Stimulated activated naive CD8-positive, alpha-beta T cell treated with anti-CD3 and anti-CD28 coated beads, Interleukin-15, Interleukin-2, amounts not matched to agents 100 ng/mL and 50 ng/mL, for 24 hours (primary cell): ENCODE measurements at regions not wholly inside any gene's neighbourhood (a gene's known extent, or its start where the extent isn't known, plus 50 kb on each side); places are given as distances from the start of the nearest gene placed in this dataset.

ENCODE experiments used
- H3K27ac Mint-ChIP-seq: one replicate; pipeline ENCODE4 v1.8.0; 2021; ENCODE audit warnings: mild to moderate bottlenecking, mixed read lengths
- H3K27me3 Mint-ChIP-seq: one replicate; pipeline ENCODE4 v1.8.0; 2021; ENCODE audit warnings: mixed read lengths
- H3K36me3 Mint-ChIP-seq: one replicate; pipeline ENCODE4 v1.8.0; 2021; ENCODE audit warnings: low read depth, mixed read lengths
- H3K4me1 Mint-ChIP-seq: one replicate; pipeline ENCODE4 v1.8.0; 2021; ENCODE audit warnings: low read depth, mixed read lengths
- H3K4me3 Mint-ChIP-seq: one replicate; pipeline ENCODE4 v1.8.0; 2021; ENCODE audit warnings: mild to moderate bottlenecking, mixed read lengths
- H3K9me3 Mint-ChIP-seq: one replicate; pipeline ENCODE4 v1.8.0; 2021; ENCODE audit warnings: mixed read lengths

GRCh38 chr4:181166742-181167399 lies 1076.3 kb upstream of the TENM3 start:
- H3K27ac Mint-ChIP-seq: no peak overlapping the region
- H3K36me3 Mint-ChIP-seq: no peaks in the 10 kb centered on the region
- no peaks in the 10 kb centered on the region for H3K4me1 Mint-ChIP-seq
- no peak overlapping the region for H3K4me3 Mint-ChIP-seq
- H3K27me3 Mint-ChIP-seq: no peaks in the 10 kb centered on the region
- no peaks in the 10 kb centered on the region for H3K9me3 Mint-ChIP-seq

DNA sequence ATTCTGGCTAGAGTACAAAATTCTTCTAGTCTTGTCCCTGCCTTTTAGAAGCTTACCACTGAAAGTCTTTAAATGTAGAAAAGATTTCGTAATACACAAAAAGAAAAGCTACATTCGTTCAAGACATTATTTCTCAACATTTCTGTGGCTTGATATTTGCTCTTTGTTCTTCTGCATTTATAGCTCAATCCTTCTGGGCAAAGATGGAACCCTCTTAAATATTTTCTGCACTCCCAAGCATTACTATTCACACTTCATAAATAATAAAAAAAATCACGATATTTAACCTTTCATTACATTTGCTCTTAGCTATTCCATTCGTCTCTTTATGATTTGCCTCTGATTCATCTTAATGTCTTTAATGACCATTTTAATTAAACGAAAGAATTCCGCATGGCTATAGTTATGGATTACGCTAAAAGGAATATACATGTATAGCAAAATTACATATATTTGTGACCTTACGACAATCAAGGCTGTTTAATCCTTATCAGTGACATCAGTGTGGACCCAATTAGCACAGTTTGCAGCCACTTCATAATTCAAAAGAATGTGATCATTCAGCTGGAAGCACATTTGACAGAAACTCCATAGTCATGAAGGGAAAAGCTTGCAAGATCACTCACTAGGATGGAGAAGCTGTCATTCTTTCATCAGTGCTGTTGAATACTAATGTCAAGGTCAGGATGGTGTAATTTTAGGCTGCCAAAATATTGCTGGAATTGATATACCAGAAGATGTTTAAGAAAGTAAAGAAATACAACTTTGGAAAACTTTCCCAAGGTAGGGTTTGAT lies 1075.0 kb upstream of the TENM3 start:
- Mint-ChIP-seq H3K4me1 (no peaks in the 10 kb centered on the region), H3K9me3 (no peaks in the 10 kb centered on the region), H3K27me3 (no peaks in the 10 kb centered on the region)

DNA sequence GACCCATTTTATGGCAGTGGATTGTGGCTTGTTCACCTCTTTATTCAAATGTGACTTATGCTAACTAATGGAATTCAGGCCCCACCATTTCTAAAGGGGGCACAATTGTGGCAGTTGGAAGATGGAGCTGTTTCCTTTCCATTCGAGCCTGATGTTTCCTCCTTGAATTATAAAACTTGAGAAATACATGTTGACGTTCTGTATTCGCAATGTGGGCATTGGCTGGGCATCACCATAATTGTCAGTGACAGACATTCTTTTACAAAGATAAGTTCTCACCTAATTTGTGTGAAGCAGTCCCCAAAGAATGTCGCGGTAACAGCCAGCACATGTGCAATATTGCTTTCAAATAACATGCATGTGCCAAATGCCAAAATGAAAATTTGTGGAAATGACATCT lies 1070.2 kb upstream of the TENM3 start:
- no peaks in the 10 kb centered on the region for H3K36me3 Mint-ChIP-seq
- no peaks in the 10 kb centered on the region for H3K9me3 Mint-ChIP-seq
- H3K27me3 Mint-ChIP-seq: no peaks in the 10 kb centered on the region
- no peaks in the 10 kb centered on the region for H3K4me1 Mint-ChIP-seq
- H3K4me3 Mint-ChIP-seq: no peak overlapping the region
- H3K27ac Mint-ChIP-seq: no peak overlapping the region

More for the DNA sequence above, 1075.0 kb upstream of the TENM3 start:
- H3K27ac Mint-ChIP-seq: no peak overlapping the region
- no peak overlapping the region for H3K4me3 Mint-ChIP-seq
- H3K36me3 Mint-ChIP-seq: no peaks in the 10 kb centered on the region

- Mint-ChIP-seq H3K36me3 (no peaks in the 10 kb centered on the region), H3K27ac (no peak overlapping the region), H3K27me3 (no peaks in the 10 kb centered on the region), H3K4me1 (no peaks in the 10 kb centered on the region), H3K4me3 (no peak overlapping the region), H3K9me3 (no peaks in the 10 kb centered on the region)
Observed at GRCh38 chr4:181176306-181176705, 1066.9 kb upstream of the TENM3 start.

- Mint-ChIP-seq H3K4me3 (no peak overlapping the region), H3K27me3 (no peaks in the 10 kb centered on the region), H3K4me1 (no peaks in the 10 kb centered on the region), H3K9me3 (peaks cover 12% of the 10 kb centered on the region), H3K27ac (no peak overlapping the region), H3K36me3 (no peaks in the 10 kb centered on the region)
Observed at GRCh38 chr4:181181331-181181730, 1061.9 kb upstream of the TENM3 start.

DNA sequence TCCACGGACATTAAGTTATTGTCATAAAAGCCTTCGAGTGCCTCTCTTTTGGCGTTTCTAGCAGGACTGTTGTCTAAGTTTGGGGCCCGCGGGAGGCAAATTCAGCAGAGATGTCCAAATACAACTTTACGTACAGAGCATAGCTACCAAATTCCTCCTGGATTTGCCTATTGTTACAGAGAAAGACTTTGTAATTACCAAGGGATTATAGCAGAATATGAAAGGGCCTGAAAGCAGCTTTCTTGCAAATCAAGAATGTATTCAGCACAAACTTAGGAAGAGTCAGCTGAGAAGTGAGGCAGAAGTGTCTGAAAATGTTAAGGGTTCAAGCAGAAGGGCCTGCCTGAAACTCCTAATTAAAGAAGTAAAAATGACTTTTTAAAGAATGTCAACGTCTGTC lies 1053.5 kb upstream of the TENM3 start:
- Mint-ChIP-seq H3K4me1 (no peaks in the 10 kb centered on the region), H3K4me3 (no peak overlapping the region), H3K27ac (no peak overlapping the region), H3K27me3 (no peaks in the 10 kb centered on the region), H3K36me3 (no peaks in the 10 kb centered on the region), H3K9me3 (peaks cover 6% of the 10 kb centered on the region)

- Mint-ChIP-seq H3K9me3 (no peaks in the 10 kb centered on the region), H3K4me1 (no peaks in the 10 kb centered on the region), H3K27ac (no peak overlapping the region), H3K27me3 (no peaks in the 10 kb centered on the region), H3K4me3 (no peak overlapping the region), H3K36me3 (no peaks in the 10 kb centered on the region)
Observed at GRCh38 chr4:181193131-181193930, 1049.9 kb upstream of the TENM3 start.

- no peak overlapping the region for H3K4me3 Mint-ChIP-seq
- H3K4me1 Mint-ChIP-seq: no peaks in the 10 kb centered on the region
- H3K36me3 Mint-ChIP-seq: no peaks in the 10 kb centered on the region
- no peaks in the 10 kb centered on the region for H3K9me3 Mint-ChIP-seq
- H3K27me3 Mint-ChIP-seq: no peaks in the 10 kb centered on the region
- H3K27ac Mint-ChIP-seq: no peak overlapping the region
Observed at GRCh38 chr4:181194096-181194495, 1049.1 kb upstream of the TENM3 start.

GRCh38 chr4:181200076-181200475 lies 1043.1 kb upstream of the TENM3 start:
- H3K27me3 Mint-ChIP-seq: no peaks in the 10 kb centered on the region
- H3K9me3 Mint-ChIP-seq: no peaks in the 10 kb centered on the region
- H3K36me3 Mint-ChIP-seq: no peaks in the 10 kb centered on the region
- H3K27ac Mint-ChIP-seq: no peak overlapping the region
- no peaks in the 10 kb centered on the region for H3K4me1 Mint-ChIP-seq
- no peak overlapping the region for H3K4me3 Mint-ChIP-seq

DNA sequence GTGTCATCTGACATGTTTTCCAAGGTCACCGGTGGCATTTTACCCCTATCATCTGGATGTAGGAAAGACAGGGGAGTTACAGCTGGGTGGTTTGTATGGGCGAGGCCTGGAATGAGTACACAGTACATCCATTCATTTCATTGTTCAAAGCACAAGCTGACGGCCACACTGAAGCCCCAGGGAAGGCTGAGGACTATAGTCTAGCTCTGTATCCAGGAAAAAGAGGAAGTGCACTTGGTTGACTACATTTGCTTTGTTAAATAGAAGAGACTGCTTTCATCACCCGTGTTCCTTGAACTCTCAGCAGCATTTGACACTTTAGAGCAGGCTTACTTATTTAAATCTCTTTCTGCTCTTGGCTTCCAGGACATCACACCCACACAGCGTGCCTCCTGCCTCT lies 1041.0 kb upstream of the TENM3 start:
- Mint-ChIP-seq H3K27me3 (no peaks in the 10 kb centered on the region), H3K4me1 (no peaks in the 10 kb centered on the region), H3K9me3 (peaks cover 7% of the 10 kb centered on the region), H3K27ac (no peak overlapping the region), H3K4me3 (no peak overlapping the region), H3K36me3 (no peaks in the 10 kb centered on the region)

DNA sequence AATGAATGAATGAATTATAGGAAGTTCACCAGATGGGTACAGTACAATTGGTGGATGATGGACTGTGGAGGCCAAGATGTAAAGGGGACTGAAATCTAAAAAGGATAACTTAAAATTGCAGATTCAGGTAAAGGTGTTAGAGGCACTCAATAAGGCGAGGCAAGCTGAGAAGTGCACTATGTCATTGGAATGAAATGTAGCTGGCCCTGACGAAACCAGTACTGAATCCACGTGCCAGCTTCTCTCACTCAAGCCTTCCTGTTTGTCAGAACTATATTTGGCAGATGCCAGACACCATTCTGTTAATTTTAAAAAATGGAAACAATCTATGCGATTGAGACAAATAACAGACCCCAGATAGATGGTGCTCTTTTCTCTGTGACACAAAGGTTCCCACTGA lies 1039.1 kb upstream of the TENM3 start:
- Mint-ChIP-seq H3K27ac (no peak overlapping the region), H3K27me3 (no peaks in the 10 kb centered on the region), H3K9me3 (peaks cover 14% of the 10 kb centered on the region), H3K4me1 (no peaks in the 10 kb centered on the region), H3K4me3 (no peak overlapping the region), H3K36me3 (no peaks in the 10 kb centered on the region)

GRCh38 chr4:181213551-181213950 lies 1029.7 kb upstream of the TENM3 start:
- H3K27ac Mint-ChIP-seq: no peak overlapping the region
- H3K9me3 Mint-ChIP-seq: peaks cover 8% of the 10 kb centered on the region
- H3K27me3 Mint-ChIP-seq: no peaks in the 10 kb centered on the region

DNA sequence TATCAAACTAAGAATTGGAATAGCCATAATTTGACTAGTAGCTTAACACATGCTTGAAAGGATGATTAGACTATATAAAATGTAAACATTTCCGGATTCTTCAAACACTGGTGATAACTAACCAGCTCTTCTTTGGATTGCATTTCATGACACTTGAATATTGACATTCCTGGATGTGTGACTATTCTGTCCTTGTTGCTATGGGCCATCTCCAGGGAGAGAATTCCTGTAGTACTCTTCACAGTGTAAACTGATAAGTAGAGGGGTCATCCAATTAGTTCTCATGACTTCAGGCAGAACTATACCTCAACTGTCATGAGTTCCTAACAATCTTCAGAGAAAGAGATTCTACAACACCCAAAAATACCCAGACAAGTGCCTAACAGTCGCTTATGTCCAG lies 1026.7 kb upstream of the TENM3 start:
- Mint-ChIP-seq H3K4me1 (no peaks in the 10 kb centered on the region), H3K36me3 (no peaks in the 10 kb centered on the region), H3K9me3 (peaks cover under 1% of the 10 kb centered on the region), H3K27me3 (no peaks in the 10 kb centered on the region), H3K27ac (no peak overlapping the region), H3K4me3 (no peak overlapping the region)

More at GRCh38 chr4:181213551-181213950, 1029.7 kb upstream of the TENM3 start:
- Mint-ChIP-seq H3K36me3 (no peaks in the 10 kb centered on the region), H3K4me3 (no peak overlapping the region), H3K4me1 (no peaks in the 10 kb centered on the region)

DNA sequence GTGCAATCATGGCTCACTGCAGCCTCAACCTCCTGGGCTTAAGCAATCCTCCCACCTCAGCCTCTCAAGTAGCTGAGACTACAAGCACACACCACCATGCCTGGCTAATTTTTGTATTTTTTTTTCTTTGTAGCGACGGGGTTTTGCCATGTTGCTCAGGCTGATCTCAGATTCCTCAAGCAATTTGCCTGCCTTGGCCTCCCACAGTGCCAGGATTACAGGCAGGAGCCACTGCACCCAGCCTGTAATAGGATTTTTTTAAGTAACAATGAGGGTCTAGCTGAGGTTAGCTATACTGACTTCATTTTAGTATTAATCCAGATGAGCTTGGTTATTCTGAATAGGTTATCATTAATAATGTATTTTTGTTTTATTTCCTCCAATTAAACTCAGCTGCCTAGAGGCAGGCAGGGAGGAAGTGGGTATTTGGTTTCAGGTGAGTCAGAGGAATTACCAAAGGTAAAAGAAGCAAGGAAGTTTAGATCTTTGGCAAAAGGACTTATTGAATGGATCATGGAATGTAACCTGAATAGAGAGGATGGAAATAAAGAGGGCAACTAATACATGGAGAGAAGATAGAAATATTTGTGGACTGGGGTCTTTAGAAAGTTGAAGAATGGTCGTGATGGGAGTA lies 1023.3 kb upstream of the TENM3 start:
- no peak overlapping the region for H3K4me3 Mint-ChIP-seq
- no peaks in the 10 kb centered on the region for H3K36me3 Mint-ChIP-seq
- H3K27ac Mint-ChIP-seq: no peak overlapping the region
- H3K27me3 Mint-ChIP-seq: no peaks in the 10 kb centered on the region
- no peaks in the 10 kb centered on the region for H3K9me3 Mint-ChIP-seq
- no peaks in the 10 kb centered on the region for H3K4me1 Mint-ChIP-seq

DNA sequence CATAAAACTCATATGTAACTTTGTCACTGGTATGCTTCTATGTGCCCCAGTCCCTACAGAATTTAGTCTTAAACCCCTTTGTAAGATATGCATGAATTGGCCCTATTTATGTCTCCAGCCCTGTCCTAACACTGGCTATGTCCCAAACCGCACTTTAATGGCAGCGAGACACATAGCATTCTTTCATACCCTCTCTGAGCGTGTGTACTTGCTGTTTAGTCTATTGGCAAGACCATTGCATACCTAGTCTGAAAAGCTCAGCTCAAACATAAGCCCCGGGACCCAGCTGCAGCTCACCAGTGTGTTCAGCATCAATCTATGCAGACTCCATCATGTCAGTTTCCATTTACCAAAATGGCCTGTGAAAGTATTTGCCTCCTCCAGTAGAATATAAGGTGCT lies 1018.4 kb upstream of the TENM3 start:
- no peaks in the 10 kb centered on the region for H3K36me3 Mint-ChIP-seq
- no peak overlapping the region for H3K27ac Mint-ChIP-seq
- H3K4me1 Mint-ChIP-seq: no peaks in the 10 kb centered on the region

More for the DNA sequence above, 1018.4 kb upstream of the TENM3 start:
- Mint-ChIP-seq H3K9me3 (peaks cover 3% of the 10 kb centered on the region), H3K4me3 (no peak overlapping the region), H3K27me3 (no peaks in the 10 kb centered on the region)
